ENCODE measurements at regions not wholly inside any gene's neighbourhood (a gene's known extent, or its start where the extent isn't known, plus 50 kb on each side); places are given as distances from the start of the nearest gene placed in this dataset.

- TF ChIP-seq, protein P1, sequence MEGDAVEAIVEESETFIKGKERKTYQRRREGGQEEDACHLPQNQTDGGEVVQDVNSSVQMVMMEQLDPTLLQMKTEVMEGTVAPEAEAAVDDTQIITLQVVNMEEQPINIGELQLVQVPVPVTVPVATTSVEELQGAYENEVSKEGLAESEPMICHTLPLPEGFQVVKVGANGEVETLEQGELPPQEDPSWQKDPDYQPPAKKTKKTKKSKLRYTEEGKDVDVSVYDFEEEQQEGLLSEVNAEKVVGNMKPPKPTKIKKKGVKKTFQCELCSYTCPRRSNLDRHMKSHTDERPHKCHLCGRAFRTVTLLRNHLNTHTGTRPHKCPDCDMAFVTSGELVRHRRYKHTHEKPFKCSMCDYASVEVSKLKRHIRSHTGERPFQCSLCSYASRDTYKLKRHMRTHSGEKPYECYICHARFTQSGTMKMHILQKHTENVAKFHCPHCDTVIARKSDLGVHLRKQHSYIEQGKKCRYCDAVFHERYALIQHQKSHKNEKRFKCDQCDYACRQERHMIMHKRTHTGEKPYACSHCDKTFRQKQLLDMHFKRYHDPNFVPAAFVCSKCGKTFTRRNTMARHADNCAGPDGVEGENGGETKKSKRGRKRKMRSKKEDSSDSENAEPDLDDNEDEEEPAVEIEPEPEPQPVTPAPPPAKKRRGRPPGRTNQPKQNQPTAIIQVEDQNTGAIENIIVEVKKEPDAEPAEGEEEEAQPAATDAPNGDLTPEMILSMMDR (optimal IDR thresholded peaks at IDR 0.05 in 1 of 3, IDR thresholded peaks at IDR 0.05 in 1 of 3, conservative IDR thresholded peaks at IDR 0.05 in 1 of 3; ENCODE audit: extremely low read depth in 1 of 3, insufficient read depth in 2 of 3, low read length in 3 of 3), result no peak
- TF ChIP-seq EZH2 (IDR thresholded peaks at IDR 0.05; ENCODE audit: low read length), result no peak
Measured at GRCh38 chr5:42950116-42950455, 90.0 kb downstream of the ANXA2R start.

Measured in keratinocyte (primary cell).